Testis (tissue), 2 donors: ENCODE measurements at regions not wholly inside any gene's neighbourhood (a gene's known extent, or its start where the extent isn't known, plus 50 kb on each side); places are given as distances from the start of the nearest gene placed in this dataset.

Experiments used
- DNase-seq: peaks from one replicate; pipeline ENCODE4 v3.0.0-alpha.2; 2019
- H3K27ac ChIP-seq, 2 donors: fragments of 200-600 bp; sonication (generic); one replicate each; pipeline ENCODE4 v1.5.1; 2019
- H3K27me3 ChIP-seq: fragments of 200-600 bp; sonication (generic); one replicate; pipeline ENCODE4 v1.5.1; 2019
- H3K36me3 ChIP-seq: fragments of 200-600 bp; sonication (generic); one replicate; pipeline ENCODE4 v1.5.1; 2017; ENCODE audit warnings: low read depth; ENCODE audit errors: missing control alignments
- H3K4me1 ChIP-seq: fragments of 200-600 bp; sonication (generic); one replicate; pipeline ENCODE4 v1.5.1; 2019
- H3K4me3 ChIP-seq, 2 donors: fragments of 200-600 bp; sonication (generic); one replicate each; pipeline ENCODE4 v1.5.1; 2017 to 2019
- H3K9me3 ChIP-seq: fragments of 200-600 bp; sonication (generic); one replicate; pipeline ENCODE4 v1.5.1; 2017
- POLR2A ChIP-seq: fragments of 450-650 bp; IDR thresholded peaks from one replicate; pipeline ENCODE4 v1.6.1; 2017; ENCODE audit warnings: antibody characterized with exemption, mild to moderate bottlenecking, moderate library complexity
- WGBS, 2 donors: methylation state at CpG; one replicate each; pipeline ENCODE4 v1.1.5; 2018; 5-methylcytosine and 5-hydroxymethylcytosine counted together
- intact Hi-C: fragments of 100-400 bp; cut with DNase I; formaldehyde crosslinking; loops from one replicate; pipeline ENCODE4 v1.15.1; 2023; ENCODE audit warnings: low total_unique reads
- TF ChIP-seq, protein P1 (sequence below), 3 experiments: fragments of 450-650 bp in 2 of 3; fragments of 200-600 bp in 1 of 3; sonication (generic) in 1 of 3; IDR thresholded peaks; one replicate each; pipeline ENCODE4 v1.5.1; 2016 to 2019; ENCODE audit warnings: antibody characterized with exemption in 3 of 3, mild to moderate bottlenecking in 2 of 3, moderate library complexity in 1 of 3

DNA sequence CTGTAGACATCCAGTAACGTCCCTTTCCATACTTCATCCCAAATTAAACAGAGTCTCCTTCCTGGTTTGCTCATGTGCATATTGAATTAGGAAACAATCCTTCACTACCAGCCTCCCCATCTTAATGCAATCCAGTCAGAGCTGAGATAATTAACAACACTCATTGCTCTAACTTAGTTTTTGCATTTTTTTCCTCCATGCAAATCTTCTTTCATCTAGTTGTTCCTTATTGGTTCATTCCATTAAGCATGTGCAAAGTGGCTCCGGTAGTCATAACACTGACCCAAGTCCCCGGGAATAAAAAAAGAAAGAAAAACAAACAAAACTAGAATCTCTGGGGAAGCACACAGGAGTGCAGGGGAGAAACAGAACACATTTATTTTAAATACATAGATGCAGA, 1176.1 kb downstream of the GATA3 start:
- H3K4me3 ChIP-seq, result no peak overlapping the region
- no peaks in the 10 kb centered on the region for H3K27me3 ChIP-seq
- no peaks in the 10 kb centered on the region for H3K36me3 ChIP-seq
- TF ChIP-seq POLR2A, result no peak
- TF ChIP-seq, protein P1, sequence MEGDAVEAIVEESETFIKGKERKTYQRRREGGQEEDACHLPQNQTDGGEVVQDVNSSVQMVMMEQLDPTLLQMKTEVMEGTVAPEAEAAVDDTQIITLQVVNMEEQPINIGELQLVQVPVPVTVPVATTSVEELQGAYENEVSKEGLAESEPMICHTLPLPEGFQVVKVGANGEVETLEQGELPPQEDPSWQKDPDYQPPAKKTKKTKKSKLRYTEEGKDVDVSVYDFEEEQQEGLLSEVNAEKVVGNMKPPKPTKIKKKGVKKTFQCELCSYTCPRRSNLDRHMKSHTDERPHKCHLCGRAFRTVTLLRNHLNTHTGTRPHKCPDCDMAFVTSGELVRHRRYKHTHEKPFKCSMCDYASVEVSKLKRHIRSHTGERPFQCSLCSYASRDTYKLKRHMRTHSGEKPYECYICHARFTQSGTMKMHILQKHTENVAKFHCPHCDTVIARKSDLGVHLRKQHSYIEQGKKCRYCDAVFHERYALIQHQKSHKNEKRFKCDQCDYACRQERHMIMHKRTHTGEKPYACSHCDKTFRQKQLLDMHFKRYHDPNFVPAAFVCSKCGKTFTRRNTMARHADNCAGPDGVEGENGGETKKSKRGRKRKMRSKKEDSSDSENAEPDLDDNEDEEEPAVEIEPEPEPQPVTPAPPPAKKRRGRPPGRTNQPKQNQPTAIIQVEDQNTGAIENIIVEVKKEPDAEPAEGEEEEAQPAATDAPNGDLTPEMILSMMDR (IDR thresholded peaks at IDR 0.05), result no peak
- no peaks in the 10 kb centered on the region for H3K4me1 ChIP-seq
- WGBS, 2 donors, result 51 to 55% methylated on average over 3 of the region's 3 CpGs
- H3K27ac ChIP-seq, result no peak overlapping the region
- intact Hi-C loops, result no loop called here
- DNase-seq, result no peak
- H3K9me3 ChIP-seq, result no peaks in the 10 kb centered on the region

DNA sequence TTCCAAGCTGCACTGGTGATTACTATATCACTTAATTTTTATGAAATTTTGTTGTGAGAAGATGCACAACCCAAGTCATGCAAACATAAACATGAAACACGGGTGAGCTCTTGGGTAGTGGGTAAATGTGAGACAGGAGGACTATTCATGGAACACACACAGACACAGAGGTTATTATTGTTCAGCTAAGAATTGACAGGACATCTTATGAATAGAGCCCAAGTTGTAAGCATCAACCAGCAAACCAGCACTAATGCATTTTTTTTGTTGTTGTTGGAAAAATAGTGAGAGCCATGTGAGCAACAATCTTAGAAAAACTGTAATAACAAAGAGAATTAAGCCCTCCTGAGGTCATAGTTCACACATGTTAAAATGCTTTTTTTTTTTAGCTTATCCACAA, 1179.7 kb downstream of the GATA3 start:
- TF ChIP-seq, protein P1 (IDR thresholded peaks at IDR 0.05), result no peak
- no peak for TF ChIP-seq POLR2A
- no peaks in the 10 kb centered on the region for H3K4me1 ChIP-seq
- no peak for DNase-seq
- WGBS, 2 donors, result 72 to 73% methylated on average over 1 of the region's 1 CpG
- no peak overlapping the region for H3K4me3 ChIP-seq
- no peaks in the 10 kb centered on the region for H3K27me3 ChIP-seq
- no peaks in the 10 kb centered on the region for H3K9me3 ChIP-seq
- no peaks in the 10 kb centered on the region for H3K36me3 ChIP-seq
- H3K27ac ChIP-seq, result no peak overlapping the region
- intact Hi-C loops, result no loop called here

GRCh38 chr10:9238041-9238440, 1183.6 kb downstream of the GATA3 start:
- no peak for DNase-seq
- intact Hi-C loops, result no loop called here
- WGBS, 2 donors, result 82 to 85% methylated on average over 4 of the region's 4 CpGs
- H3K4me1 ChIP-seq, result no peaks in the 10 kb centered on the region
- no peak overlapping the region for H3K4me3 ChIP-seq
- no peaks in the 10 kb centered on the region for H3K36me3 ChIP-seq
- TF ChIP-seq, protein P1 (IDR thresholded peaks at IDR 0.05), result no peak
- no peak for TF ChIP-seq POLR2A
- H3K9me3 ChIP-seq, result no peaks in the 10 kb centered on the region
- H3K27ac ChIP-seq, result no peak overlapping the region
- no peaks in the 10 kb centered on the region for H3K27me3 ChIP-seq

GRCh38 chr10:9239298-9239697, 1184.8 kb downstream of the GATA3 start:
- no peak for DNase-seq
- Histone ChIP-seq H3K27me3 (no peaks in the 10 kb centered on the region), H3K4me3 (no peak overlapping the region), H3K27ac (no peak overlapping the region), H3K4me1 (no peaks in the 10 kb centered on the region), H3K9me3 (no peaks in the 10 kb centered on the region), H3K36me3 (no peaks in the 10 kb centered on the region)
- WGBS, 2 donors, result 25 to 42% methylated on average over 8 of the region's 8 CpGs
- intact Hi-C loops, result no loop called here
- TF ChIP-seq POLR2A, result no peak
- TF ChIP-seq, protein P1 (IDR thresholded peaks at IDR 0.05), result no peak

DNA sequence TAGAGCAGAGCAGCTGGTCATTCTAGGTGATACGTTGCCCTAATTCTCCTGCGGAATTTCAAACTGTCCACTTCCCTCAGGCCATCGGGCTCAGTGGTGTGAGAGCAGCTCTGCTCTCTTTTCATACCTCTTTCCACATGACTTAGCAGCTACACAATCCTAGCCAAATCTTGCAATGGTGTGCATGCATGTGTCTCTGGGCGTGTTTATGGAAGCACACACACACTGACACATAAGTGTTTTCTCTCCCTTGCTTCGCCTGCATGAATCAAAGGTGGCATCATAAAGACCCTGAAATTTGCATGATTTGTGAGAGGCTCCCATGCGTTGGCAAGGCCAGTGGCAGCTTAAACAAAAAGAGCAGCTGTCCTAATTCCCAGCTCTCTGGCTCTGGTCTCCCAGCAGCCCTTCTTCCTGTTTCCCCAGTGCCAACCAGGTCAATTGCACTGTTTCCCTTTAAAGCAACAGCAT, 1189.5 kb downstream of the GATA3 start:
- Histone ChIP-seq H3K4me1 (no peaks in the 10 kb centered on the region), H3K4me3 (no peak overlapping the region), H3K27ac (no peak overlapping the region), H3K9me3 (no peaks in the 10 kb centered on the region), H3K27me3 (no peaks in the 10 kb centered on the region), H3K36me3 (no peaks in the 10 kb centered on the region)
- 71 to 80% methylated on average over 6 of the region's 6 CpGs for WGBS, 2 donors
- DNase-seq, result no peak
- TF ChIP-seq, protein P1 (IDR thresholded peaks at IDR 0.05), result no peak
- TF ChIP-seq POLR2A, result no peak
- intact Hi-C loops, result no loop called here
